ENCODE measurements at regions not wholly inside any gene's neighbourhood (a gene's known extent, or its start where the extent isn't known, plus 50 kb on each side); places are given as distances from the start of the nearest gene placed in this dataset.
"Not testable (repeated sequence)": the region's sequence is repeated elsewhere in the genome, so short reads cannot be mapped to it uniquely, and the experiment has no call there.

- DNase-seq (ENCODE audit: low read depth in 2 of 2): no peak
Measured at GRCh38 chr20:52008874-52009273, 182.7 kb downstream of the ZFP64 start.

- peak; percentile 51 to 66 for DNase-seq (ENCODE audit: low read depth in 2 of 2)
Measured at GRCh38 chr20:52004715-52005114, 186.9 kb downstream of the ZFP64 start.

DNA sequence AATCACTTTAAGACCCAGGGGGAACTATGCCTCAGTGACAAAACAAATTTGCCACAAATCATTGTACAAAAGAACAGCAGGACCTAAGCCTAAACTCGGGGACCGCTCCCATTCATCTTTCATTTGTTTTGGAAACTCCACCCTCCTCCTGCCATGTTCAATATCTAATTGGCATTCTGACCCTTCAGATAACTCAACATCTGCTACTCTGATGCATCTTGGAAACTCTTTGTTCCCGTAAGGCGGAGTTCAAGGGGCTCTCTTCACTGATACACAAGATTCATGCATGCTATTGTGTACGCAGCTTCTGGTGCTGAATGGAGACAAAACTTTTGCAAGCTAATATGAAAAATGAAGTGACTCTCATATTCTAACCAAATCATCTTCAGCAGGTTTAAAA is 187.6 kb downstream of the ZFP64 start:
- DNase-seq (ENCODE audit: low read depth in 2 of 2): no peak

DNA sequence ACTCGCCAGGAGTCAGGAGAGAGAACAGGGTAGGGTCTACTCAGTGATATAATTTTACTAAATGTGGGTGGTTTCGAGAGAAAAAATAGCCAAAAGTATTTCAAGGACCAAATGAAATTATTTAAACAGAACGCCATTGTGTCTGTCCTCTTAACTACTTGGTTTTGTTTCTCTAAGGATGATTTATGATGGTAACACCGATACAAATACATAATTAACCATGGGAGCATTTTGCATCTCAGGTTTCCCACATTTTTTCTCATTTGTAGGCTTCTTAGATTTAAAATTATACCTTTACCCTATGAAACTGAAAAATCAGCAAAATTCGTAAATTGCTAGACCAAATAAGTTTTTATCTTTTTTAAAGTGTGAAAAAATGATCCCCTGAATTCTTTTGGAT is 188.2 kb downstream of the ZFP64 start:
- no peak for DNase-seq (ENCODE audit: low read depth in 2 of 2)

GRCh38 chr20:52001999-52002666 is 189.4 kb downstream of the ZFP64 start:
- no peak for DNase-seq (ENCODE audit: low read depth in 2 of 2)

DNA sequence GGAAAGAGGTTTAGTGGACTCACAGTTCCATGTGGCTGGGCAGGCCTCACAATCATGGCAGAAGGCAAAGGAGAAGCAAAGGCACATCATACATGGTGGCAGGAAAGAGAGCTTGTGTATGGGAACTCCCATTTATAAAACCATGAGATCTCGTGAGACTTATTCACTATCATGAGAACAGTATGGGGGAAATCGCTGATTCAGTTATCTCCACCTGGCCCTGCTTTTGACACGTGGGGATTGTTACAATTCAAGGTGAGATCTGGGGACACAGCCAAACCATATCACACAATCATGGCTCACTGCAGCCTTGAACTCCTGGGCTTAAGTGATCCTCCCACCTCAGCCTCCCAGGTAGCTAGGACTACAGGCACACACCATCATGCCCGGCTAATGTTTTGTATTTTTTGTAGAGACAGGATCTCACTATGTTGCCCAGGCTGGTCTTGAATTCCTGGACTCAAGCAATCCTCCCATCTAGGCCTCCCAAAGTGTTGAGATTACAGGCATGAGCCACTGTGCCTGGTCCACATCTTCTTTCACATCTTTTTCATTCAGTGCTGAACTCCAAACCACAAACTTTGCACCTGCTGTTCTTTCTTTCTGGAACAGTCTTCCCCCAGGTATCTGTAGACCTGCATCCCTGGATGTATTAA is 194.2 kb downstream of the ZFP64 start:
- not testable (repeated sequence) for DNase-seq (ENCODE audit: low read depth in 2 of 2)

GRCh38 chr20:51995551-51995951 is 193.2 kb upstream of the SALL4 start:
- peak; percentile 45 to 46 for DNase-seq (ENCODE audit: low read depth in 2 of 2)

GRCh38 chr20:51994751-51995417 is 192.6 kb upstream of the SALL4 start:
- peak; percentile 62 to 65 for DNase-seq (ENCODE audit: low read depth in 2 of 2)

GRCh38 chr20:51987812-51988211 is 185.5 kb upstream of the SALL4 start:
- DNase-seq (ENCODE audit: low read depth in 2 of 2): no peak

- DNase-seq (ENCODE audit: low read depth in 2 of 2): peak; percentile 98
Measured at GRCh38 chr20:51985013-51985415, 182.7 kb upstream of the SALL4 start.

DNA sequence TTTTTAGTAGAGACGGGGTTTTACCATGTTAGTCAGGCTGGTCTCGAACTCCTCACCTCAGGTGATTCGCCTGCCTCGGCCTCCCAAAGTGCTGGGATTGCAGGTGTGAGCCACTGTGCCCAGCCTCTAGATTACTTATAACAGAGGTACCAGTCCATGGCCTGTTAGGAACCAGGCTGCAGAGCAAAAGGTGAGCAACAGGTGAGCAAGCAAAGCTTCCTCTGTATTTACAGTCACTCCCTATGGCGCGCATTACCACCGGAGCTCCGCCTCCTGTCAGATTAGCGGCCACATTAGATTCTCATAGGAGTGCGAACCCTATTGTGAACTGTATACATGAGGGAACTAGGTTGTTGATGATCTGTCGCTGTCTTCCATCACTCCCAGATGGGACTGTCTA is 178.0 kb upstream of the SALL4 start:
- DNase-seq (ENCODE audit: low read depth in 2 of 2): no peak

DNA sequence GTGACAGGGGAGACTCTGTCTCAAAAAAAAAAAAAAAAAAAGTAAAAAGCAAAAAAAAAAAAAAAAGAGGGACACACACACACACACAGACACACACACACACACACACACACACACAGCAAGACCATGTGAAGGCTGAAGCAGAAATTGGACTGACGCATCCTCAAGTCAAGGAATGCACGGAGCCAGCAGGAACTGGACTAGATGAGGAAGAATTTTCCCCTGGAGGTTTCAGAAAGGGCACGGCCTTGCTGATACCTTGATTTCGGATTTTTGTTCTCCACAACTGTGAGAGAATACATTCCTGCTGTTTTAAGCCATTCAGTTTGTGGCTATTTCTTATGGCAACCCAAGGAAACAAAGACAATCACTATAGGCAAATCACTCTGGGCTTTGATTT is 176.9 kb upstream of the SALL4 start:
- no peak for DNase-seq (ENCODE audit: low read depth in 2 of 2)

DNA sequence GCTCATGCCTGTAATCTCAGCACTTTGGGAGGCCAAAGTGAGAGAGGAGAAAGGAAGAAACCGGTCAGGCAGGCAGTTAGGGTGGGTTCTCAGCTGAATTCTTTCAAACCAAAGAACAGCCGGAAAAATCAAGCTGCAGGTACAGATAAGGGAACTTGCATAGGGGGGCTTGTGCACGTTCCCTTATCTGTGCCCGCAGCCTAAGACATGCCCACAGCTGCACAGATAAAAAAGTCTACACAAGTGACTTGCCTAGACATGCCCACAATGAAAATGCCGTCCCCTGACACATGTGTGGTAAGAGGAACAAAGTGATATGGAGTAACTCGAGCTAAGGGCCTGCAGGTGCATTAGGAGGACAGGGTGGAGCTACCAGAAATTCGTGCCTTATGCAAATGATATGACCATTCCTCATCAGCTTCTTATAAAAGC is 175.8 kb upstream of the SALL4 start:
- DNase-seq (ENCODE audit: low read depth in 2 of 2): no peak

GRCh38 chr20:51972056-51972455 is 169.7 kb upstream of the SALL4 start:
- no peak for DNase-seq (ENCODE audit: low read depth in 2 of 2)

DNA sequence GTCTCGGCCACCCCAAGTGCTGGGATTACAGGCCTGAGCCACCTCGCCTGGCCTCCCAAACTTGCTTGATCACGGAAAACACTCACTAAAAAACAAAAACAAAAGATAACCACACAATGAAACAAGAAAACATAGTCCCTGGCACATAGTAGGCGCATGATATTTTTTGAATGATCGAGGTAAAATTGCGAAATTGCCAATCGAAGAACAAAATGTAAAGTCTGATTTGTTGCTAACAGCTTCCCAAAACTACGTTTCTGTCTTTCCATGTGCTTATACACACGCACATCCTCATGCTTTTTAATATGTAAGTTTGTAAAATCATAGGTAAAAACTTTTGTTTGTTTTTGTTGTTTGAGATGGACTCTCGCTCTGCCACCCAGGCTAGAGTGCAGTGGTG is 168.5 kb upstream of the SALL4 start:
- no peak for DNase-seq (ENCODE audit: low read depth in 2 of 2)

DNA sequence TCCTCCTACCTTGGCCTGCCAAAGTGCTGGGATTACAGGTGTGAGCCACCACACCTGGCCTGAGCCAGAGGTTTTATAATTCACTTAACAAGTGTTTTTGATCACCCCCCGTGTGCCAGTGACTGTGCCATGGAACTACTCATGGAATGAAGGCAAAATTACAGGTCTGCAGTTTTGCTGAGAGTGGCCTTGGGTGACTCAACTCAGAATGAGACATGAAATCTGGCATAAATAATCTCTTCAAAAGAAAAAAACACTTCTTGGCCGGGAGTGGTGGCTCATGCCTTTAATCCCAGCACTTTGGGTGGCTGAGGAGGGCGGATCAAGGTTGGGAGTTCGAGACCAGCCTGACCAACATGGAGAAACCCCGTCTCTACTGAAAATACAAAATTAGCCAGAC is 166.9 kb upstream of the SALL4 start:
- DNase-seq (ENCODE audit: low read depth in 2 of 2): no peak

DNA sequence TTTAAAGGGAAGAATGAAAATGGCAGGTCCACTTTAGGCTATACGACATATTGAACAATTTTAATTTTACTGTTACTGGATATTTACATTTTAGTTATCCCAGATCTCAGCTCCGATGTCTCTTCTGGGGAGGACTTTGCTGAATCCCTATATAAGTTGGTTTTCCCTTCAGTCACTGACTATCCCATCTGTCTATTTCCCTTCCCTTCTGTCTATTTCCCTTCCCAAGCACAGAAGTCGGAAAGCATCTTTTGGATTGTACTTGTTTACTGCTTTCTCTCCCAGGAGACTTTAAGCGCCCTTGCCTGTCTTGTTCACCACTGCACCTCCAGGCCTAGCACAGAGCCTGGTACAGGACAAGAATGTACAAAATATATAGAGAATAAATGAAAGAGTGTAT is 165.8 kb upstream of the SALL4 start:
- no peak for DNase-seq (ENCODE audit: low read depth in 2 of 2)

GRCh38 chr20:51966296-51966971 is 164.1 kb upstream of the SALL4 start:
- no peak for DNase-seq (ENCODE audit: low read depth in 2 of 2)

DNA sequence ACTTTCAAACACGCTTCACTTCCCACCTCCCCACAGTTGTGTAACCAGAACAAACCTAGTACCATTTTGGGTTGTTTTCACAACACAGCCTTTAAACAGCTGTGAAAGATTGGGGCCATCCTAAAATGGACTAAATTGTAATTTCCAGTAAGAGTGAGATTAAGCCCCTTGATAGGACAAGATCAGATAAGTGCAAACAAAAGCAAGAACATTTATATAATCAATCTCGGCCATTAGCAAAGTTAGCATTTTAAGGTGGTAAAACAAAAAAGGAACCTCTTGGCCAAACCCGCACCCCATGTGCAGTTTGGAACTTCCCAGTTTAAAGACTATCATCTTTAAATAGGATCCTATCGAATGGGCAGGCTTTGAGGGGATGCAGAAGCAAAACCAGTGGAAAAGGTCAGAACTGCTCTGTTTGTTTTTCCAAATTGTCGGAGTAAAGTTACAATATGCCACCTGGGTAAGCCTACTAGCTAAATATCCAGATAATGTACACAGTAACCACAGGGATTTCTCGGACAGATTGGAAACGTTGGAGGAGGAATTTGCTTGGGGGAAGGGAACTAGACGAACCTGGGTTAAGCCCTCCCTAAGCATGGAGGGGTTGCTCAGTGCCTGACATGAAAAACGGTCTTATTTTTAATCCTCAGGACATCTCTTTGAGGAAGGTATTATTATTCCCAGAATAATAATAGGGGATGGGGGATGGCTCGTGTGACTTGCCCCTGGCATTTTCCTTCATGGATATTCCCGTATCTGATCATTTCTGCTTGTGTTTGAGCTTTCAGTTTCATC is 159.8 kb upstream of the SALL4 start:
- no peak for DNase-seq (ENCODE audit: low read depth in 2 of 2)

DNA sequence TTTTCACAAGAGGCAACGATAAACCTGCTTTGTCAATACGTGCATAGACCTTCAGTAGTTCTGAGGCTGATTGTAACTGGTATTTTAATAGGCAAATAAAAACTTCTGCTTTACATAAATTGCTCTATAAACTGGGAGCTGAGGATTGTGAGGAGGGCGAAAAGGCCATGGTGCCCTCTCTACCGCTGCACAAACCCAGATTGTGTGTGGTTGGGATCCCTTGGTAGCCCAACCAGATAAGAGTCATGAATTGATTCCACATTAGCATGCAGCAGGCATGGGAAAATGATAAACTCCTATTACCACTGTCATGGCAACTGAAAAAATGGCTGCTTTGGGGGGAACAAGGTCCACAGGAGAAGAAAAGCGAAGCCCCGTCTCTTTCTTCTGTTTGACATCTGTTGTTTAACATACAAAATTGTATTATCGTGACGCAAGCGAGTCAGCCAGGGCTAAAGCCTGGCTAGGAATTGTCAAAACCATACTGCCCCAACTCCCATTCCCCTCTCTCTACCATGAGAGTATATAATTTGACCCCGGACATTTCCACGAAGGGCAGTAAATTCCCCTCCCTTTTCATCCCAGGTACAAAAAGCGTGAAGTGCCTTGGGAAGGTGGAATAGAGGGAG is 157.8 kb upstream of the SALL4 start:
- no peak for DNase-seq (ENCODE audit: low read depth in 2 of 2)

- no peak for DNase-seq (ENCODE audit: low read depth in 2 of 2)
Measured at GRCh38 chr20:51959066-51959542, 156.8 kb upstream of the SALL4 start.
